CD4-positive, alpha-beta T cell (primary cell): ENCODE measurements at regions not wholly inside any gene's neighbourhood (a gene's known extent, or its start where the extent isn't known, plus 50 kb on each side); places are given as distances from the start of the nearest gene placed in this dataset.

ENCODE experiments used
- ATAC-seq: fragments of 200-7000 bp; cut with Tn5 transposase; one replicate; pipeline ENCODE4 v1.10.0; 2022; ENCODE audit warnings: mild to moderate bottlenecking; ENCODE audit not compliant: poor library complexity
- CTCF ChIA-PET: fragments of 350-600 bp; sonication (Branson Sonifier 250); formaldehyde crosslinking; loops from one replicate; lab custom pipeline; 2021; ENCODE audit warnings: antibody characterized with exemption, inconsistent platforms; lab: Charles Lee
- POLR2A ChIA-PET: fragments of 350-600 bp; sonication (Branson Sonifier 250); formaldehyde crosslinking; loops from one replicate; lab custom pipeline; 2021; ENCODE audit warnings: antibody characterized with exemption, inconsistent platforms; lab: Charles Lee
- DNase-seq, 14 experiments: peaks; one replicate each; pipeline ENCODE4 v3.0.0-alpha.2; 2013 to 2020; ENCODE audit warnings: mixed read lengths in 2 of 14
- H3K27ac ChIP-seq, 2 donors: one replicate each; pipeline versions ENCODE4 v1.5.1 to v1.7.0; 2013; ENCODE audit warnings: low read length in 2 of 2, low read depth in 1 of 2, mild to moderate bottlenecking in 1 of 2
- H3K27me3 ChIP-seq, 2 experiments: 1 replicate in 1 of 2; 2 replicates in 1 of 2; pipeline versions ENCODE4 v1.6.1 to v1.7.0; 2013; ENCODE audit warnings: low read length in 2 of 2, control low read depth in 1 of 2, mild to moderate bottlenecking in 1 of 2, moderate library complexity in 1 of 2; ENCODE audit not compliant: insufficient read depth in 2 of 2, control insufficient read depth in 1 of 2
- H3K36me3 ChIP-seq: one replicate; pipeline ENCODE4 v1.6.1; 2013; ENCODE audit warnings: low read length, control low read depth; ENCODE audit not compliant: insufficient read depth
- H3K4me1 ChIP-seq: one replicate; pipeline ENCODE4 v1.6.1; 2013; ENCODE audit warnings: low read length, control low read depth; ENCODE audit not compliant: insufficient read depth
- H3K4me3 ChIP-seq: one replicate; pipeline ENCODE4 v1.5.1; 2013; ENCODE audit warnings: mild to moderate bottlenecking, low read length, moderate library complexity
- H3K9me3 ChIP-seq, 2 experiments: 1 replicate in 1 of 2; 2 replicates in 1 of 2; pipeline versions ENCODE4 v1.6.1 to v1.7.0; 2013; ENCODE audit warnings: low read length in 2 of 2, mild to moderate bottlenecking in 2 of 2, control low read depth in 1 of 2, moderate library complexity in 1 of 2; ENCODE audit not compliant: control insufficient read depth in 1 of 2, insufficient read depth in 1 of 2
- H3K27ac Mint-ChIP-seq: one replicate; pipeline ENCODE4 v1.8.0; 2020; ENCODE audit warnings: mixed read lengths
- H3K27me3 Mint-ChIP-seq: one replicate; pipeline ENCODE4 v1.8.0; 2021; ENCODE audit warnings: mixed read lengths
- H3K36me3 Mint-ChIP-seq: one replicate; pipeline ENCODE4 v1.8.0; 2021; ENCODE audit warnings: low read depth, mixed read lengths
- H3K4me1 Mint-ChIP-seq: one replicate; pipeline ENCODE4 v1.8.0; 2021; ENCODE audit warnings: low read depth, mixed read lengths
- H3K4me3 Mint-ChIP-seq: one replicate; pipeline ENCODE4 v1.8.0; 2020; ENCODE audit warnings: mild to moderate bottlenecking, mixed read lengths
- H3K9me3 Mint-ChIP-seq: one replicate; pipeline ENCODE4 v1.8.0; 2020; ENCODE audit warnings: mixed read lengths
- intact Hi-C, 2 experiments: fragments of 100-400 bp; cut with DNase I in 1 of 2; cut with micrococcal nuclease in 1 of 2; formaldehyde crosslinking; loops; one replicate each; pipeline versions ENCODE4 v1.15.1 to v1.9.0; 2023 to 2025; cut with DNase I, micrococcal nuclease
- TF ChIP-seq, protein P1 (sequence below): fragments of 200-600 bp; IDR thresholded peaks from one replicate; pipeline ENCODE4 v1.8.0; 2022; ENCODE audit warnings: antibody characterized with exemption, mild to moderate bottlenecking

GRCh38 chr4:111542056-111542455 is 603.2 kb upstream of the FAM241A start:
- Histone ChIP-seq H3K4me3 (no peak overlapping the region), H3K36me3 (no peaks in the 10 kb centered on the region), H3K27ac (no peak overlapping the region), H3K4me1 (no peaks in the 10 kb centered on the region), H3K27me3 (no peaks in the 10 kb centered on the region), H3K9me3 (no peaks in the 10 kb centered on the region)
- intact Hi-C loops, result no loop called here
- peaks cover 2% of the 10 kb centered on the region for H3K9me3 Mint-ChIP-seq
- H3K4me1 Mint-ChIP-seq, result no peaks in the 10 kb centered on the region
- no peaks in the 10 kb centered on the region for H3K27me3 Mint-ChIP-seq
- H3K36me3 Mint-ChIP-seq, result no peaks in the 10 kb centered on the region
- no peak overlapping the region for H3K4me3 Mint-ChIP-seq
- TF ChIP-seq, protein P1, sequence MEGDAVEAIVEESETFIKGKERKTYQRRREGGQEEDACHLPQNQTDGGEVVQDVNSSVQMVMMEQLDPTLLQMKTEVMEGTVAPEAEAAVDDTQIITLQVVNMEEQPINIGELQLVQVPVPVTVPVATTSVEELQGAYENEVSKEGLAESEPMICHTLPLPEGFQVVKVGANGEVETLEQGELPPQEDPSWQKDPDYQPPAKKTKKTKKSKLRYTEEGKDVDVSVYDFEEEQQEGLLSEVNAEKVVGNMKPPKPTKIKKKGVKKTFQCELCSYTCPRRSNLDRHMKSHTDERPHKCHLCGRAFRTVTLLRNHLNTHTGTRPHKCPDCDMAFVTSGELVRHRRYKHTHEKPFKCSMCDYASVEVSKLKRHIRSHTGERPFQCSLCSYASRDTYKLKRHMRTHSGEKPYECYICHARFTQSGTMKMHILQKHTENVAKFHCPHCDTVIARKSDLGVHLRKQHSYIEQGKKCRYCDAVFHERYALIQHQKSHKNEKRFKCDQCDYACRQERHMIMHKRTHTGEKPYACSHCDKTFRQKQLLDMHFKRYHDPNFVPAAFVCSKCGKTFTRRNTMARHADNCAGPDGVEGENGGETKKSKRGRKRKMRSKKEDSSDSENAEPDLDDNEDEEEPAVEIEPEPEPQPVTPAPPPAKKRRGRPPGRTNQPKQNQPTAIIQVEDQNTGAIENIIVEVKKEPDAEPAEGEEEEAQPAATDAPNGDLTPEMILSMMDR, result no peak
- ChIA-PET POLR2A (no interaction called here), CTCF (no interaction called here)
- DNase-seq (no peak), ATAC-seq (no peak)
- no peak overlapping the region for H3K27ac Mint-ChIP-seq

GRCh38 chr4:111546881-111547280 is 598.4 kb upstream of the FAM241A start:
- Histone ChIP-seq H3K4me3 (no peak overlapping the region), H3K27ac (no peak overlapping the region), H3K4me1 (no peaks in the 10 kb centered on the region), H3K9me3 (no peaks in the 10 kb centered on the region), H3K27me3 (no peaks in the 10 kb centered on the region), H3K36me3 (no peaks in the 10 kb centered on the region)
- no peak for DNase-seq
- ChIA-PET POLR2A (no interaction called here), CTCF (no interaction called here)
- intact Hi-C loops, result no loop called here
- H3K27ac Mint-ChIP-seq, result no peak overlapping the region
- H3K9me3 Mint-ChIP-seq, result peaks cover 2% of the 10 kb centered on the region
- no peak for ATAC-seq
- H3K36me3 Mint-ChIP-seq, result no peaks in the 10 kb centered on the region
- H3K27me3 Mint-ChIP-seq, result no peaks in the 10 kb centered on the region
- no peak overlapping the region for H3K4me3 Mint-ChIP-seq
- H3K4me1 Mint-ChIP-seq, result no peaks in the 10 kb centered on the region
- TF ChIP-seq, protein P1, result no peak

GRCh38 chr4:111556141-111556781 is 589.0 kb upstream of the FAM241A start:
- no peaks in the 10 kb centered on the region for H3K27me3 ChIP-seq
- no peak overlapping the region for H3K27ac ChIP-seq
- no peaks in the 10 kb centered on the region for H3K4me1 ChIP-seq
- ATAC-seq (no peak), DNase-seq (no peak)
- Mint-ChIP-seq H3K9me3 (peaks cover 4% of the 10 kb centered on the region), H3K4me3 (no peak overlapping the region), H3K27me3 (no peaks in the 10 kb centered on the region), H3K4me1 (no peaks in the 10 kb centered on the region), H3K36me3 (no peaks in the 10 kb centered on the region), H3K27ac (no peak overlapping the region)
- H3K4me3 ChIP-seq, result no peak overlapping the region
- POLR2A ChIA-PET, result no interaction called here
- TF ChIP-seq, protein P1, result no peak
- CTCF ChIA-PET, result no interaction called here
- no peaks in the 10 kb centered on the region for H3K9me3 ChIP-seq
- H3K36me3 ChIP-seq, result no peaks in the 10 kb centered on the region
- intact Hi-C loops, result no loop called here
